HUES6 (cell line): ENCODE measurements at regions not wholly inside any gene's neighbourhood (a gene's known extent, or its start where the extent isn't known, plus 50 kb on each side); places are given as distances from the start of the nearest gene placed in this dataset.

Experiments used
- H3K27ac ChIP-seq: 2 replicates; pipeline ENCODE4 v1.7.0; 2013; ENCODE audit warnings: low read depth, mild to moderate bottlenecking, low read length, inconsistent platforms
- H3K27me3 ChIP-seq: 2 replicates; pipeline ENCODE4 v1.6.1; 2013; ENCODE audit warnings: low read length; ENCODE audit not compliant: control insufficient read depth, insufficient read depth
- H3K36me3 ChIP-seq: 2 replicates; pipeline ENCODE4 v1.6.1; 2013; ENCODE audit warnings: low read length; ENCODE audit not compliant: control insufficient read depth, insufficient read depth
- H3K4me1 ChIP-seq: 2 replicates; pipeline ENCODE4 v1.6.1; 2013; ENCODE audit warnings: low read length; ENCODE audit not compliant: control insufficient read depth, insufficient read depth
- H3K4me3 ChIP-seq: 2 replicates; pipeline ENCODE4 v1.5.1; 2013; ENCODE audit warnings: low read depth, low read length
- H3K9ac ChIP-seq: one replicate; pipeline ENCODE4 v1.6.1; 2013; ENCODE audit warnings: mild to moderate bottlenecking, low read length
- H3K9me3 ChIP-seq: 2 replicates; pipeline ENCODE4 v1.6.1; 2013; ENCODE audit warnings: low read depth, low read length; ENCODE audit not compliant: control insufficient read depth, insufficient read depth

- Histone ChIP-seq H3K4me3 (no peak overlapping the region), H3K27me3 (no peaks in the 10 kb centered on the region), H3K4me1 (no peaks in the 10 kb centered on the region), H3K9ac (no peak overlapping the region), H3K27ac (no peak overlapping the region), H3K36me3 (no peaks in the 10 kb centered on the region), H3K9me3 (peaks cover 16% of the 10 kb centered on the region; the same call in 1 of the 2 replicates)
These were observed 189.2 kb upstream of the FERMT1 start for GRCh38 chr20:6311841-6312655.

- Histone ChIP-seq H3K4me3 (no peak overlapping the region), H3K36me3 (no peaks in the 10 kb centered on the region), H3K4me1 (no peaks in the 10 kb centered on the region), H3K9me3 (peaks cover 16% of the 10 kb centered on the region; the same call in 1 of the 2 replicates), H3K27me3 (no peaks in the 10 kb centered on the region), H3K27ac (no peak overlapping the region), H3K9ac (no peak overlapping the region)
These were observed 188.3 kb upstream of the FERMT1 start for GRCh38 chr20:6311097-6311496.

- Histone ChIP-seq H3K27me3 (no peaks in the 10 kb centered on the region), H3K9ac (no peak overlapping the region), H3K27ac (no peak overlapping the region), H3K4me1 (no peaks in the 10 kb centered on the region), H3K9me3 (no peaks in the 10 kb centered on the region), H3K36me3 (no peaks in the 10 kb centered on the region), H3K4me3 (no peak overlapping the region)
These were observed 182.7 kb upstream of the FERMT1 start for GRCh38 chr20:6305536-6305935.

GRCh38 chr20:6302041-6302440 lies 179.2 kb upstream of the FERMT1 start:
- H3K36me3 ChIP-seq: no peaks in the 10 kb centered on the region
- no peak overlapping the region for H3K4me3 ChIP-seq
- 0 out of 2 replicates have a peak, but pooled peaks cover 3% of the 10 kb centered on the region for H3K4me1 ChIP-seq
- no peak overlapping the region for H3K27ac ChIP-seq
- no peaks in the 10 kb centered on the region for H3K9me3 ChIP-seq
- no peaks in the 10 kb centered on the region for H3K27me3 ChIP-seq
- H3K9ac ChIP-seq: no peak overlapping the region

GRCh38 chr20:6299456-6299855 lies 176.6 kb upstream of the FERMT1 start:
- Histone ChIP-seq H3K9me3 (no peaks in the 10 kb centered on the region), H3K27me3 (no peaks in the 10 kb centered on the region)

GRCh38 chr20:6298049-6298448 lies 175.2 kb upstream of the FERMT1 start:
- Histone ChIP-seq H3K9me3 (no peaks in the 10 kb centered on the region), H3K36me3 (no peaks in the 10 kb centered on the region), H3K27me3 (no peaks in the 10 kb centered on the region), H3K27ac (no peak overlapping the region), H3K4me3 (no peak overlapping the region), H3K9ac (no peak overlapping the region), H3K4me1 (0 out of 2 replicates have a peak, but pooled peaks cover 3% of the 10 kb centered on the region)

More at GRCh38 chr20:6299456-6299855, 176.6 kb upstream of the FERMT1 start:
- Histone ChIP-seq H3K4me3 (no peak overlapping the region), H3K4me1 (0 out of 2 replicates have a peak, but pooled peaks cover 3% of the 10 kb centered on the region), H3K36me3 (no peaks in the 10 kb centered on the region), H3K9ac (no peak overlapping the region), H3K27ac (no peak overlapping the region)

GRCh38 chr20:6295867-6296256 lies 173.0 kb upstream of the FERMT1 start:
- Histone ChIP-seq H3K9me3 (no peaks in the 10 kb centered on the region), H3K4me3 (no peak overlapping the region), H3K36me3 (no peaks in the 10 kb centered on the region), H3K27ac (no peak overlapping the region), H3K9ac (no peak overlapping the region), H3K27me3 (no peaks in the 10 kb centered on the region), H3K4me1 (0 out of 2 replicates have a peak, but pooled peaks cover 3% of the 10 kb centered on the region)

- no peak overlapping the region for H3K4me3 ChIP-seq
- no peaks in the 10 kb centered on the region for H3K36me3 ChIP-seq
- H3K9ac ChIP-seq: no peak overlapping the region
- no peaks in the 10 kb centered on the region for H3K27me3 ChIP-seq
- H3K27ac ChIP-seq: no peak overlapping the region
- H3K9me3 ChIP-seq: no peaks in the 10 kb centered on the region
- 0 out of 2 replicates have a peak, but pooled peaks cover 3% of the 10 kb centered on the region for H3K4me1 ChIP-seq
These were observed 172.5 kb upstream of the FERMT1 start for GRCh38 chr20:6295127-6295866.

GRCh38 chr20:6287471-6287870 lies 164.6 kb upstream of the FERMT1 start:
- Histone ChIP-seq H3K27ac (no peak overlapping the region), H3K4me3 (no peak overlapping the region), H3K36me3 (no peaks in the 10 kb centered on the region), H3K9me3 (peaks cover 14% of the 10 kb centered on the region), H3K4me1 (no peaks in the 10 kb centered on the region), H3K27me3 (no peaks in the 10 kb centered on the region), H3K9ac (no peak overlapping the region)

GRCh38 chr20:6282642-6283041 lies 159.8 kb upstream of the FERMT1 start:
- no peak overlapping the region for H3K27ac ChIP-seq
- no peaks in the 10 kb centered on the region for H3K36me3 ChIP-seq
- no peak overlapping the region for H3K9ac ChIP-seq
- H3K9me3 ChIP-seq: peaks cover 22% of the 10 kb centered on the region
- no peak overlapping the region for H3K4me3 ChIP-seq
- no peaks in the 10 kb centered on the region for H3K27me3 ChIP-seq
- no peaks in the 10 kb centered on the region for H3K4me1 ChIP-seq

GRCh38 chr20:6277661-6278240 lies 154.9 kb upstream of the FERMT1 start:
- Histone ChIP-seq H3K27me3 (no peaks in the 10 kb centered on the region), H3K4me1 (no peaks in the 10 kb centered on the region), H3K36me3 (no peaks in the 10 kb centered on the region), H3K9ac (no peak overlapping the region), H3K4me3 (no peak overlapping the region), H3K9me3 (peaks cover 13% of the 10 kb centered on the region), H3K27ac (no peak overlapping the region)
